ENCODE measurements at regions not wholly inside any gene's neighbourhood (a gene's known extent, or its start where the extent isn't known, plus 50 kb on each side); places are given as distances from the start of the nearest gene placed in this dataset.

GRCh38 chr2:4937550-4937949 is 754.6 kb upstream of the SOX11 start (continued):
- TF ChIP-seq, protein P1, sequence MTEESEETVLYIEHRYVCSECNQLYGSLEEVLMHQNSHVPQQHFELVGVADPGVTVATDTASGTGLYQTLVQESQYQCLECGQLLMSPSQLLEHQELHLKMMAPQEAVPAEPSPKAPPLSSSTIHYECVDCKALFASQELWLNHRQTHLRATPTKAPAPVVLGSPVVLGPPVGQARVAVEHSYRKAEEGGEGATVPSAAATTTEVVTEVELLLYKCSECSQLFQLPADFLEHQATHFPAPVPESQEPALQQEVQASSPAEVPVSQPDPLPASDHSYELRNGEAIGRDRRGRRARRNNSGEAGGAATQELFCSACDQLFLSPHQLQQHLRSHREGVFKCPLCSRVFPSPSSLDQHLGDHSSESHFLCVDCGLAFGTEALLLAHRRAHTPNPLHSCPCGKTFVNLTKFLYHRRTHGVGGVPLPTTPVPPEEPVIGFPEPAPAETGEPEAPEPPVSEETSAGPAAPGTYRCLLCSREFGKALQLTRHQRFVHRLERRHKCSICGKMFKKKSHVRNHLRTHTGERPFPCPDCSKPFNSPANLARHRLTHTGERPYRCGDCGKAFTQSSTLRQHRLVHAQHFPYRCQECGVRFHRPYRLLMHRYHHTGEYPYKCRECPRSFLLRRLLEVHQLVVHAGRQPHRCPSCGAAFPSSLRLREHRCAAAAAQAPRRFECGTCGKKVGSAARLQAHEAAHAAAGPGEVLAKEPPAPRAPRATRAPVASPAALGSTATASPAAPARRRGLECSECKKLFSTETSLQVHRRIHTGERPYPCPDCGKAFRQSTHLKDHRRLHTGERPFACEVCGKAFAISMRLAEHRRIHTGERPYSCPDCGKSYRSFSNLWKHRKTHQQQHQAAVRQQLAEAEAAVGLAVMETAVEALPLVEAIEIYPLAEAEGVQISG (CRISPR knock-in tag; IDR thresholded peaks at IDR 0.05) = no peak
- TF ChIP-seq KLF6 (CRISPR knock-in tag; IDR thresholded peaks at IDR 0.05) = no peak

DNA sequence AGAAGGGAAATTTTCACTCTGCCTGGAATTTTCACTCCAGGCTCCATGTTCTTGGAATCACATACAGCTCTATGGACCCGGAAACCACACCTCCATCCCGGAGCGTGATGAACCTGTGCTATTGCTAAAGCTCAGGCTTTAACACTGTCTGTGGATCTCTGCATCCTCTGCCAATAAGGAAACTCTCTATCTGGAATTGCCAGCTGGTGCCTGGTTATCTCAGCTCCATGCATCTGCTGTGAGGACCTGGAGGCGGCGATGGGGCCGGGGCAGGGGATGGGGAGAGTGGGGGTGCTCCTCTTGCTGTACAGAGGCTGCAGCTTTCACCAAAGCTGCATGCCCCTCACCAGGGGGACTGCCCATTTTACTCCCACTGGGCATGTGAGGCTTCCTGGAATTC is 754.0 kb upstream of the SOX11 start:
- Histone ChIP-seq H2AFZ (ENCODE audit: low read length) (no peak overlapping the region), H3K4me3 (replicated peaks in 1 of 3; ENCODE audit: insufficient read depth in 1 of 3, low read depth in 2 of 3, low read length in 3 of 3) (no peak overlapping the region), H3K9ac (ENCODE audit: insufficient read depth, low read depth, low read length) (no peak overlapping the region), H3K27ac (ENCODE audit: extremely low read length, insufficient read depth, low read length) (no peak overlapping the region), H3K4me1 (ENCODE audit: insufficient read depth, low read length) (no peaks in the 10 kb centered on the region), H3K27me3 (ENCODE audit: control insufficient read depth in 1 of 2, insufficient read depth in 2 of 2, low read length in 2 of 2) (no peaks in the 10 kb centered on the region), H3K9me3 (ENCODE audit: low read length) (peaks cover 77% of the 10 kb centered on the region), H3K79me2 (ENCODE audit: insufficient read depth, low read length) (no peaks in the 10 kb centered on the region), H3K4me2 (ENCODE audit: low read depth, low read length) (no peak overlapping the region), H4K20me1 (ENCODE audit: insufficient read depth, low read length) (no peaks in the 10 kb centered on the region), H3K36me3 (replicated peaks in 1 of 2; ENCODE audit: control insufficient read depth in 1 of 2, insufficient read depth in 2 of 2, low read length in 2 of 2) (no peaks in the 10 kb centered on the region)
- POLR2A ChIA-PET = no interaction called here
- no TSS peak for BruUV-seq (replicated peaks)
- ATAC-seq (no peak), DNase-seq (ENCODE audit: low spot score) (no peak), FAIRE-seq (no peak)
- TF ChIP-seq, protein P2, sequence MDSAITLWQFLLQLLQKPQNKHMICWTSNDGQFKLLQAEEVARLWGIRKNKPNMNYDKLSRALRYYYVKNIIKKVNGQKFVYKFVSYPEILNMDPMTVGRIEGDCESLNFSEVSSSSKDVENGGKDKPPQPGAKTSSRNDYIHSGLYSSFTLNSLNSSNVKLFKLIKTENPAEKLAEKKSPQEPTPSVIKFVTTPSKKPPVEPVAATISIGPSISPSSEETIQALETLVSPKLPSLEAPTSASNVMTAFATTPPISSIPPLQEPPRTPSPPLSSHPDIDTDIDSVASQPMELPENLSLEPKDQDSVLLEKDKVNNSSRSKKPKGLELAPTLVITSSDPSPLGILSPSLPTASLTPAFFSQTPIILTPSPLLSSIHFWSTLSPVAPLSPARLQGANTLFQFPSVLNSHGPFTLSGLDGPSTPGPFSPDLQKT (CRISPR knock-in tag; IDR thresholded peaks at IDR 0.05; ENCODE audit: borderline replicate concordance) = no peak
- no peak for TF ChIP-seq ZSCAN29 (CRISPR knock-in tag; conservative IDR thresholded peaks at IDR 0.05)
- TF ChIP-seq ZNF317 (CRISPR knock-in tag; IDR thresholded peaks at IDR 0.05) = no peak
- WGBS (ENCODE audit: low lambda C conversion rate) = 21% methylated on average over 4 of the region's 6 CpGs
- CTCF ChIA-PET (ENCODE audit: low intra/inter-chr PET ratio, low total read pairs) = no interaction called here
- intact Hi-C loops (cut with micrococcal nuclease; ENCODE audit: unreplicated experiment) (no loop called here), in situ Hi-C loops (cut with HindIII; ENCODE audit: extremely low pct_ligation_motif_present, low pct_unique_long_range_greater_than_20kb) (no loop called here)
